GM21737 (cell line): ENCODE measurements at regions not wholly inside any gene's neighbourhood (a gene's known extent, or its start where the extent isn't known, plus 50 kb on each side); places are given as distances from the start of the nearest gene placed in this dataset.
"Not testable (repeated sequence)": the region's sequence is repeated elsewhere in the genome, so short reads cannot be mapped to it uniquely, and the experiment has no call there.

Experiments used
- ATAC-seq: cut with Tn5 transposase; IDR thresholded peaks from one replicate; pipeline ENCODE4 v1.9.1; 2021; ENCODE audit warnings: mild to moderate bottlenecking, moderate library complexity; ENCODE audit not compliant: unreplicated experiment

GRCh38 chr13:21909331-21909730, 238.5 kb downstream of the FGF9 start:
- no peak for ATAC-seq

DNA sequence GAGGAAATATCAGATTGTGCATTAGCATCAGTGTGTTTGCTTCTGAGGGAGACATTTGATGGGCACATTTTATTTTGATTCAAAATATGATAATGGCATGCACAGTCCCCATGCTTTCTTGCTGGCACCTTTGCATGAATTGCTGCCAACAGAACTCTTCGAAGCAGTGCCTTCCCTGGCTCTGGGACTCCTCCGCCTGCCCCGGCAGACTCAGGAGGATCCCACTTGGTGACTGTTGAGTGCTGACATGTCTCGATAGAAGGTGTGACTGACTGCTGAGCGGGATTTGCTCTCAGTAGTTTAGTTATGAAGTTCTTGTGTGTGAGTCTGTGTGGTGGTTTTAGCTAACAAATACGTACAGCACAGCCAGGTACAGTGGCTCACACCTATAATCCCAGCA, 239.7 kb downstream of the FGF9 start:
- ATAC-seq: no peak

DNA sequence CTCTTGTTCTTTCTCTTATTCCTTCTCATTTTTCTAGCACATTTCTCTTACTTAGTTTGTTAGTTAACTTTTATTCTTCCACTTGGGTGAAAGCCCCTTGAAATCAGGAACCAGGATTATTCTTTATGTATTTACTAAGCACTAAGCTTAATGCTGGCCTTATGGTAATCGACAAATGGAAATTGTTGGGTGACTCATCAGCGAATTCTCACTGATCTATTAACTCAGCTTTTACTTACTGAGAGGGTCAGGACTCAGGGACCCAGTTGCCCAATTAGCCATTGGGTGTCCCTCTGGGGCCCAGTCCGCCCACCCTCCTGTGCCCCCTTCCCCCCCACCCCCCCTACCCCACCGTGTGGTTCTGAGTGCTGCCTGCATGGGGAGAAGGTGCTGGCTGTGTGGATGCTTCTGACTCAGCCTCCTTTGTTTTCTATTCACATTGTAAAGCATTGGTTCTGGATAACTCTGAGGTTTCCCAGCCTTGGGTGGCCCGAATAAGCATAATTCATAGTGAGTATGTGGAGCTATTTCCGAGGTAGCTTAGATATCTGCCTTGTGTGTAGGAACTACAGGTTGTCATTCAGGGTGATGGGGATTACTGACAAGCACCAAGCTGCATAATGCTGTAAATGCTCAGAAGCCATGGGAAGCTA, 240.9 kb downstream of the FGF9 start:
- no peak for ATAC-seq

GRCh38 chr13:21913010-21913409, 242.1 kb downstream of the FGF9 start:
- no peak for ATAC-seq

- no peak for ATAC-seq
These were observed 246.5 kb downstream of the FGF9 start for GRCh38 chr13:21917086-21918015.

- not testable (repeated sequence) for ATAC-seq
These were observed 249.9 kb downstream of the FGF9 start for GRCh38 chr13:21920802-21921201.

DNA sequence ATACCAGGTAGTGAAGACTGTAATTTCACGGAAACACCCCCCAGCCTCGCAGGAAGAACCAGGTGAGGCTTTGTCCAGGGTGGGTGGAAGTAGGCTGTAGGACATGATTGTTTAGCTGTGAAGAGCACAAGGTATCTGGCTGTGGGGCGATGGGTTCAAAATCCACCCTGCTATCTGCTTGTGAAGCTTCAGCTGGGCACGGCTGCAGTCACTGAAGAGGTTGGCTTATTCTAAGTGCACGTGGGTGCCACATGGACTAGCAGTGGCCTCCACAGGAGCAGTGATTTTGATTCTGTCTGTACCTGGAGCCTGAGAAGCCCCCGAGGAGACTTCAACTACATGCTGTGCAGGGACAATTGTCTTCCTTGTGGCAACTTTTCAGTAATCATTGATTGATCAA, 254.1 kb downstream of the FGF9 start:
- no peak for ATAC-seq

- no peak for ATAC-seq
These were observed 254.8 kb downstream of the FGF9 start for GRCh38 chr13:21925720-21926119.

DNA sequence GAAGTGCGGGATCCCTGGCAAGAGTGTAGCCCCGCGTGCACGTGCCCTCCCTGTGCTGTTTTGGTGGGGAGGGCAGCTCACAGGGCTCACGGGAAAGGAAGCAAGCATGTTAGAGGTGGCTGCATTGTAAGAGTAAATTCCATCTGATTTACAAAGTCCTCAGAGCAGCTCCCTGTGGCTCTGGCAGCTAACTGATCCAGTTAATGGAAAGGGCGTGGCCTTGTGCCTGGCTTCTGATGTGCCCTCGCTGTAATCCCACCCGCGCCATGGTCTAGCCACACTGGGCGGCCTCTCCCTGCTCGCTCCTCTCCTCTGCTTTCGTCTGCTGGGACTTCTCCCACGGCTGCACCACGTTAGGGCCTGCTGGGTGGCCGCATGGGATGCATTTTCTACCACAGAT, 258.5 kb downstream of the FGF9 start:
- ATAC-seq: no peak

GRCh38 chr13:21930536-21930935, 259.7 kb downstream of the FGF9 start:
- ATAC-seq: no peak

DNA sequence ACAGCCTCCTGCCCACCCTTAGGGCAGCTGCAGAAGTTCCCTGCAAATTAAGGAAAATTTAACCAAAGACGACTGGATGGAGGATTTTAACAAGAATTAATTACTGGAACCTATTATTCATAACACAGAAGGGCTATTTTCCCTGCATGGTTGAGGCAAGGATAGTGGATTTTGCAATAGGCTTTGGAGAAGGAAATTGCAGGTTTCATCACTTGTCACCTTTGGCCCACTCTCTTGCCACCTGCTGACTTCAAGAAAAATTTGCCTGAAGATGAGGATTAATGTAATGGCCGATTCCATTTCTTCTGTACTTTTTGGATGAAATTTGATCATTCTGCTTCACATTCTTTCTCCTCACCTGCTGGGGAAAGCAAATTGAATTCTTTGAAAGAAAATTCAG, 261.7 kb downstream of the FGF9 start:
- ATAC-seq: no peak

DNA sequence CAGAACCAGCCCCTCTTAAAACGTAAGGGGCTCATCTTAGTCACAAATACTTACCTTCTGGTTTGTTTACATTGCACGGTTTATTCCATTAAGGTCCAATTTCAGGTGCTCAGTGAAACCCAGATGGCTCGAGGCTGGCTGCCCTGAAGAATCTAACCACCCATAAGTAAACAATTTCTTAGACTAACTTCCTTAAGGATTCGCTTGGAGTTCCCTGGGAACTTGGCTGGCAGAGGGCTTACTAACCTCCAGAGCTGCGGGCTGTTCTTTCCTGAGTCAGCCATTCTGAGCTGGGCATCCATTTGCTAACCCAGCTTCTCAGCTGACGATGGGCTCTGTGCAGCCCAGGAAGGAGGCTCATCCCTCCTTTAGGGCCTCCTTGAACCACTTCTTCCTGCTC, 262.1 kb downstream of the FGF9 start:
- ATAC-seq: no peak

GRCh38 chr13:21934284-21934683, 263.4 kb downstream of the FGF9 start:
- ATAC-seq: no peak

GRCh38 chr13:21936674-21937073, 265.8 kb downstream of the FGF9 start:
- ATAC-seq: no peak

- ATAC-seq: no peak
These were observed 267.3 kb downstream of the FGF9 start for GRCh38 chr13:21938168-21938567.

DNA sequence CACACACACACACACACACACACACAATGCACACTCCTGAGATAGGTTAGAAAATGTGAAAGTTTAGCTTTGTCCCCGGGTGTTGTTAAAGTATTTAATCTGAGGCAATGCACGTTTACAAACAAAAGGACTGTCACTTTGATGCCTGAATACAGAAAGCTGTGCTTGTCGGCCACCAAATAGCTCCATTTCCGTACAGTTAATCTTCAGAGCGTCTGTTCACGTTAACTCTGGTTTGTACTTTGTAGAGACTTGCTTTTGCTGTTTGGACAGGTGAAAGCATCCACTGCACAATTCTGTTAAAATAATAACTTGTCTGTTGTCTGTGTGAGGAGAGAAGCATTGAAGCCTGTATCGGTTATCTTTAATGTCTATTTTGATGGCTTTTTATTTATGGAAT, 267.8 kb downstream of the FGF9 start:
- ATAC-seq: no peak

DNA sequence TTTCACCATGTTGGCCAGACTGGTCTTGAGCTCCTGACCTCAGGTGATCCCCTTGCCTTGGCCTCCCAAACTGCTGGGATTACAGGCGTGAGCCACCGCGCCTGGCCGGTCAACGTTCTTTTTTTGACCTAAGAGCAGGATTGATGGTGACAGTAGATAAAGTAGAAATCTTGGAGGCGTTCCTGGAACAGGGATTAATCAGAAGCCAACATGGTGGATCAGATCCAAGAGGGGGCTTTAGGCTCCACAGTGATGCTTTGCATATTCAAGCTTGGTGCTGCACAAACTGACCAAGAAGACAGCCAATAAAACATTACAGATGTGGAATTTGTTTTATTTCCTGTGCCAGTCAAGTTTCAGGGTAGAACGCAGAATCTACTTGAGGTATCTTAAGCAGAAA, 271.2 kb downstream of the FGF9 start:
- ATAC-seq: no peak

GRCh38 chr13:21944610-21945009, 273.7 kb downstream of the FGF9 start:
- ATAC-seq: no peak

- no peak for ATAC-seq
These were observed 274.3 kb downstream of the FGF9 start for GRCh38 chr13:21945195-21945594.

GRCh38 chr13:21946964-21947363, 276.1 kb downstream of the FGF9 start:
- no peak for ATAC-seq

GRCh38 chr13:21948769-21949474, 278.0 kb downstream of the FGF9 start:
- peak; percentile 85 for ATAC-seq
